ENCODE measurements at regions not wholly inside any gene's neighbourhood (a gene's known extent, or its start where the extent isn't known, plus 50 kb on each side); places are given as distances from the start of the nearest gene placed in this dataset.

GRCh38 chr6:98136333-98136732 is 698.0 kb upstream of the POU3F2 start:
- TF ChIP-seq CTCF (IDR thresholded peaks at IDR 0.05; ENCODE audit: low read length): no peak
- TF ChIP-seq EZH2phosphoT487 (IDR thresholded peaks at IDR 0.05; ENCODE audit: low read length): no peak
- no peak for TF ChIP-seq EZH2 (optimal IDR thresholded peaks at IDR 0.05; ENCODE audit: low read depth, low read length)

Data from MM.1S (cell line).